ENCODE measurements at regions not wholly inside any gene's neighbourhood (a gene's known extent, or its start where the extent isn't known, plus 50 kb on each side); places are given as distances from the start of the nearest gene placed in this dataset.

- Mint-ChIP-seq H3K27ac (no peak overlapping the region), H3K9me3 (ENCODE audit: low read depth) (peaks cover 4% of the 10 kb centered on the region), H3K27me3 (peaks cover 4% of the 10 kb centered on the region), H3K4me3 (no peak overlapping the region), H3K36me3 (peaks cover 2% of the 10 kb centered on the region), H3K4me1 (peaks cover 8% of the 10 kb centered on the region)
- no peak for ATAC-seq
- CTCF ChIA-PET: interaction anchor here (0.6 kb wide), 1 partner anchor 49 kb away, joined by 3 read pairs; no protein-coding TSS in a partner anchor
- no peak for DNase-seq
Observed at GRCh38 chr20:24141111-24141510, 152.5 kb upstream of the GGTLC1 start.

GRCh38 chr20:24139846-24140245, 151.3 kb upstream of the GGTLC1 start:
- Mint-ChIP-seq H3K36me3 (peaks cover 2% of the 10 kb centered on the region), H3K27ac (no peak overlapping the region), H3K27me3 (no peaks in the 10 kb centered on the region), H3K4me3 (no peak overlapping the region), H3K9me3 (ENCODE audit: low read depth) (peaks cover 4% of the 10 kb centered on the region), H3K4me1 (peaks cover 2% of the 10 kb centered on the region)
- CTCF ChIA-PET: no interaction called here
- ATAC-seq (no peak), DNase-seq (no peak)

- no peak overlapping the region for H3K27ac Mint-ChIP-seq
- H3K27me3 Mint-ChIP-seq: no peaks in the 10 kb centered on the region
- no peaks in the 10 kb centered on the region for H3K4me1 Mint-ChIP-seq
- ATAC-seq (no peak), DNase-seq (no peak)
- CTCF ChIA-PET: interaction anchor here (1.0 kb wide), 1 partner anchor 39 kb away, joined by 4 read pairs; no protein-coding TSS in a partner anchor
- no peak overlapping the region for H3K4me3 Mint-ChIP-seq
- peaks cover 4% of the 10 kb centered on the region for H3K9me3 Mint-ChIP-seq (ENCODE audit: low read depth)
- H3K36me3 Mint-ChIP-seq: peaks cover 2% of the 10 kb centered on the region
Observed at GRCh38 chr20:24138951-24139350, 150.4 kb upstream of the GGTLC1 start.

- CTCF ChIA-PET: interaction anchor here (0.6 to 1.0 kb wide), 2 partner anchors 38 to 817 kb away, joined by 3 to 4 read pairs; no protein-coding TSS in a partner anchor
Observed at GRCh38 chr20:24138196-24138857, 149.7 kb upstream of the GGTLC1 start.

GRCh38 chr20:24136659-24137246, 148.2 kb upstream of the GGTLC1 start:
- Mint-ChIP-seq H3K27me3 (no peaks in the 10 kb centered on the region), H3K4me3 (no peak overlapping the region), H3K9me3 (ENCODE audit: low read depth) (peaks cover 2% of the 10 kb centered on the region), H3K36me3 (peaks cover 2% of the 10 kb centered on the region), H3K27ac (no peak overlapping the region), H3K4me1 (peaks cover 3% of the 10 kb centered on the region)
- ATAC-seq (no peak), DNase-seq (no peak)
- CTCF ChIA-PET: no interaction called here

More at GRCh38 chr20:24138196-24138857, 149.7 kb upstream of the GGTLC1 start:
- DNase-seq (no peak), ATAC-seq (no peak)
- Mint-ChIP-seq H3K27ac (no peak overlapping the region), H3K4me1 (no peaks in the 10 kb centered on the region), H3K36me3 (peaks cover 2% of the 10 kb centered on the region), H3K27me3 (no peaks in the 10 kb centered on the region), H3K4me3 (no peak overlapping the region), H3K9me3 (ENCODE audit: low read depth) (peaks cover 4% of the 10 kb centered on the region)

GRCh38 chr20:24135781-24136180, 147.2 kb upstream of the GGTLC1 start:
- no peak overlapping the region for H3K27ac Mint-ChIP-seq
- H3K4me1 Mint-ChIP-seq: peaks cover 7% of the 10 kb centered on the region
- no peaks in the 10 kb centered on the region for H3K27me3 Mint-ChIP-seq
- no peak overlapping the region for H3K4me3 Mint-ChIP-seq
- DNase-seq (no peak), ATAC-seq (no peak)
- H3K36me3 Mint-ChIP-seq: peaks cover 2% of the 10 kb centered on the region
- CTCF ChIA-PET: no interaction called here
- no peaks in the 10 kb centered on the region for H3K9me3 Mint-ChIP-seq (ENCODE audit: low read depth)

GRCh38 chr20:24134930-24135329, 146.4 kb upstream of the GGTLC1 start:
- no peaks in the 10 kb centered on the region for H3K9me3 Mint-ChIP-seq (ENCODE audit: low read depth)
- CTCF ChIA-PET: no interaction called here

GRCh38 chr20:24134284-24134683, 145.7 kb upstream of the GGTLC1 start:
- ATAC-seq: no peak
- H3K4me3 Mint-ChIP-seq: no peak overlapping the region
- peaks cover 2% of the 10 kb centered on the region for H3K36me3 Mint-ChIP-seq
- H3K27ac Mint-ChIP-seq: no peak overlapping the region
- peaks cover 4% of the 10 kb centered on the region for H3K27me3 Mint-ChIP-seq
- H3K4me1 Mint-ChIP-seq: peaks cover 7% of the 10 kb centered on the region
- DNase-seq: no peak
- CTCF ChIA-PET: no interaction called here
- H3K9me3 Mint-ChIP-seq (ENCODE audit: low read depth): no peaks in the 10 kb centered on the region

More at GRCh38 chr20:24134930-24135329, 146.4 kb upstream of the GGTLC1 start:
- H3K4me1 Mint-ChIP-seq: peaks cover 7% of the 10 kb centered on the region
- no peak overlapping the region for H3K27ac Mint-ChIP-seq
- H3K36me3 Mint-ChIP-seq: peaks cover 2% of the 10 kb centered on the region
- DNase-seq: no peak
- peaks cover 2% of the 10 kb centered on the region for H3K27me3 Mint-ChIP-seq
- no peak overlapping the region for H3K4me3 Mint-ChIP-seq
- ATAC-seq: no peak

GRCh38 chr20:24132246-24132645, 143.7 kb upstream of the GGTLC1 start:
- H3K27ac Mint-ChIP-seq: no peak overlapping the region

GRCh38 chr20:24131684-24132083, 143.1 kb upstream of the GGTLC1 start:
- Mint-ChIP-seq H3K27ac (no peak overlapping the region), H3K36me3 (peaks cover 2% of the 10 kb centered on the region), H3K4me3 (no peak overlapping the region), H3K9me3 (ENCODE audit: low read depth) (no peaks in the 10 kb centered on the region), H3K27me3 (peaks cover 14% of the 10 kb centered on the region), H3K4me1 (peaks cover 7% of the 10 kb centered on the region)
- ATAC-seq (peak; percentile 27), DNase-seq (no peak)
- CTCF ChIA-PET: no interaction called here

More at GRCh38 chr20:24132246-24132645, 143.7 kb upstream of the GGTLC1 start:
- Mint-ChIP-seq H3K4me3 (no peak overlapping the region), H3K9me3 (ENCODE audit: low read depth) (no peaks in the 10 kb centered on the region), H3K4me1 (peaks cover 7% of the 10 kb centered on the region), H3K27me3 (peaks cover 9% of the 10 kb centered on the region), H3K36me3 (peaks cover 2% of the 10 kb centered on the region)
- CTCF ChIA-PET: no interaction called here
- DNase-seq (no peak), ATAC-seq (no peak)

GRCh38 chr20:24131281-24131680, 142.7 kb upstream of the GGTLC1 start:
- H3K27me3 Mint-ChIP-seq: peaks cover 15% of the 10 kb centered on the region
- DNase-seq (no peak), ATAC-seq (no peak)
- peaks cover 2% of the 10 kb centered on the region for H3K36me3 Mint-ChIP-seq
- no peak overlapping the region for H3K27ac Mint-ChIP-seq
- H3K9me3 Mint-ChIP-seq (ENCODE audit: low read depth): no peaks in the 10 kb centered on the region
- CTCF ChIA-PET: no interaction called here
- H3K4me3 Mint-ChIP-seq: no peak overlapping the region
- peaks cover 7% of the 10 kb centered on the region for H3K4me1 Mint-ChIP-seq

GRCh38 chr20:24129641-24130040, 141.1 kb upstream of the GGTLC1 start:
- ATAC-seq: no peak
- no peak overlapping the region for H3K4me3 Mint-ChIP-seq
- no peak for DNase-seq
- no peak overlapping the region for H3K27ac Mint-ChIP-seq
- peaks cover 16% of the 10 kb centered on the region for H3K27me3 Mint-ChIP-seq
- peaks cover 7% of the 10 kb centered on the region for H3K4me1 Mint-ChIP-seq
- CTCF ChIA-PET: interaction anchor here (1.2 kb wide), 1 partner anchor 77 kb away, joined by 3 read pairs; no protein-coding TSS in a partner anchor
- peaks cover 2% of the 10 kb centered on the region for H3K36me3 Mint-ChIP-seq
- H3K9me3 Mint-ChIP-seq (ENCODE audit: low read depth): no peaks in the 10 kb centered on the region

- ATAC-seq (no peak), DNase-seq (no peak)
- no peaks in the 10 kb centered on the region for H3K9me3 Mint-ChIP-seq (ENCODE audit: low read depth)
- CTCF ChIA-PET: no interaction called here
- peaks cover 36% of the 10 kb centered on the region for H3K27me3 Mint-ChIP-seq
- no peaks in the 10 kb centered on the region for H3K36me3 Mint-ChIP-seq
- no peak overlapping the region for H3K27ac Mint-ChIP-seq
- no peak overlapping the region for H3K4me3 Mint-ChIP-seq
- no peaks in the 10 kb centered on the region for H3K4me1 Mint-ChIP-seq
Observed at GRCh38 chr20:24124951-24125650, 136.5 kb upstream of the GGTLC1 start.

GRCh38 chr20:24124003-24124402, 135.4 kb upstream of the GGTLC1 start:
- Mint-ChIP-seq H3K27ac (no peak overlapping the region), H3K4me3 (no peak overlapping the region), H3K9me3 (ENCODE audit: low read depth) (no peaks in the 10 kb centered on the region), H3K36me3 (no peaks in the 10 kb centered on the region), H3K27me3 (peaks cover 32% of the 10 kb centered on the region), H3K4me1 (no peaks in the 10 kb centered on the region)
- ATAC-seq (no peak), DNase-seq (no peak)
- CTCF ChIA-PET: no interaction called here
